ENCODE measurements at regions not wholly inside any gene's neighbourhood (a gene's known extent, or its start where the extent isn't known, plus 50 kb on each side); places are given as distances from the start of the nearest gene placed in this dataset.
"Not testable (repeated sequence)": the region's sequence is repeated elsewhere in the genome, so short reads cannot be mapped to it uniquely, and the experiment has no call there.

DNA sequence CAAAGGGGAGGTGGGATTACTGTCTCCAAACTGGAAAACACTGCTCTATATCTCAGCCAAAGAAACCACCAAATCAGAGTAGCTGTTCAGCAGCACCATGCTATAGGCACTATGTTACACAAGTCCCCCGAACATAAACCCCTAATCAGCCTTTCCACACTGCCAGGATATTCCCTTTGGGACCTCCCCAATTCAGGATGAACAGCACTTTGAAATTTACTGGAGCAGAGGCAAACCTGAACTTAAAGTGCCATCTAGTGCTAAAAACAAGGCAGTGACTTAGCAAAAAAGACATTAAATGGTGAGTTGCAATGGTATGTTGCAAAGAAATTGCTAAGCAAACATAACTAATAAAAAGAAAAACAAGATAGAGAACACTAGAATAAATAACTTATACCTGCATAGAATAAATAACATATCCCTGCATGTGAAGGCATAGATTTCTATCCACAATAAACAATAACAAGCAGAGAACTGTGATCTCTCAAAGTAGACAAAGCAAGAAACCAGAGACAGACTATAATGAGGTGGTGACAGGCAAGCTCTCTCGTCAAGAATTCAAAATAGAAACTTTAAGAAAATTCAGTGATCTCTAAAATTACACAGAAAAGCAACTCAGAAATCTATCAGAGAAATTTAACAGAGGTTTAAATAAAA is 584.4 kb upstream of the ACO1 start:
- peak; percentile 14 to 64 (median 14) for DNase-seq

GRCh38 chr9:31807574-31808256 is 576.7 kb upstream of the ACO1 start:
- peak in 1 of 3 experiments; percentile 4 for DNase-seq

DNA sequence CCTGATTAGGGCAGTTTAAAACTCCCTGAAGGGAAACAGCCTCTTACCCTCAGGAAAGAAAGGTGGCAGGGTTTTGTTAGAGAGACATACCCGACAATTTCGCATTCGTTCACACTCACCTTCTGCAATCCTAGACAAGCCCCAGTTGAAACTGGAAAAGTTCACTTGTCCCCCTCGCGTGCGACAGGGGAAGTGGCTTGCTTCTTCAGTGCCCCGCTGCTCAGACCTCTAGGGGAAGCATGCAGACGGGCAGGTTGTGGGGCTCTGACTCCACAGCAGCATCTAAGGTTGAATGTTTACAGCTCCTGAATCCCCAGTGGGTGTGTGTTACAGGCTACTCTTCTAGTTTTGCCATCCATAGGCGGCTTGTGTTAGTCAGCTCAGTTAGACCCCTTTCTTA is 575.7 kb upstream of the ACO1 start:
- DNase-seq: no peak

GRCh38 chr9:31820426-31820825 is 564.0 kb upstream of the ACO1 start:
- no peak for DNase-seq

DNA sequence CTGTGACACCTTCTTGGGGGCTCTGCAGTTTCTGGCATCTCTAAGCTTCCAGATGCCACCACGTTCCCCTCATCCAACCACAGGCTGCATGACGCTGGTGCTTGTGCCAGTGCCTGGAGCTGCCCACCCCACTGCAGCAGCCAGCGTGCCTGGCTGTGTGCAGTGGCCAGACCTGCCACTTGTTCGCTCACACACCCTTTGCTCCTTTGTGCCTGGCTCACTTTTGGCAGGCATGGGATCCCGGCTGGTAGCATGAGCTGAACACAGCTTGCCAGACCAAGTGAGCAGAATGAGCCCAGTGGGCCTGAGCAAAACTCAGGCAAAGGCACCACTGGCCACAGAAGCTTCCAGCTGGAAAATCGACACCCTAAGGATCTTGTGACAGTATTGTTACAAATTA is 562.9 kb upstream of the ACO1 start:
- no peak for DNase-seq

DNA sequence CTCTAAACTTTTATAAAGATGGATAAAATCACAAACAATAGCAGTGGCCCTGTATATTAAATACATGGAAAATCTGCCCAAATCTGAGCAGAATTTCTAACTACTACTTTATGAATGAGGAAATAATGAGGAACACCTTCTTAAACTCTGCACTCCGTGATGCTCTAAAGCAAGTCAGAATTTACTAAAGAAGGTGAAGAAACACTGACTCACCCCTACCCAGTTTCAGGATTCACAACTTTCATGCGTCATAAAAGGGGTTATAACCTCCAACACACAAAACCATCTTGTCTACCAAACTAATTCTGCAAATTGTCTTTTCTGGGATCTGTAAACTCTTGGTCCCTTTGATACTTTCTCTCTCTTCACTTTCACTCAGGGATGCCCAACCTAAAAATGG is 561.1 kb upstream of the ACO1 start:
- no peak for DNase-seq

- DNase-seq: peak in 1 of 3 experiments; percentile 10
Measured at GRCh38 chr9:31824860-31825259, 559.6 kb upstream of the ACO1 start.

DNA sequence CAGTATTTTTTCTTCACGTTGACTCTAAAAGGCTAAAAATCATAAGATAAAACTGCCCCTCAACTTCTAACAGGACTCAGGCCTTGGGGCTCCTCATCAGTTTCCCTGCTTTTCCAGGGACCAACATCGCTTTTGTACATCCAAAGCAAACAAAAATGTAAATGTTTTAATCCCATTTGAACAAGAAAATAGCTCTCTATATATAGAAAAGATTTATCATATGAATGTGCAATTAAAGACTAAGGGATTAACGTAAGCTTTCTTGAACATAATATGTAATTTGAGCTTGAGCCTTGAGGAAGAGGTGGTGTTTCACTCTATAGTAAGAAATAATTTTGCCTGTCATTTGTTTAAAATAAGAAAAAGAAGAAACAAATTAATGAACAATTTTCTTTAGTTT is 547.2 kb upstream of the ACO1 start:
- DNase-seq: no peak

GRCh38 chr9:31839273-31839672 is 545.2 kb upstream of the ACO1 start:
- peak in 1 of 3 experiments; percentile 34 for DNase-seq

DNA sequence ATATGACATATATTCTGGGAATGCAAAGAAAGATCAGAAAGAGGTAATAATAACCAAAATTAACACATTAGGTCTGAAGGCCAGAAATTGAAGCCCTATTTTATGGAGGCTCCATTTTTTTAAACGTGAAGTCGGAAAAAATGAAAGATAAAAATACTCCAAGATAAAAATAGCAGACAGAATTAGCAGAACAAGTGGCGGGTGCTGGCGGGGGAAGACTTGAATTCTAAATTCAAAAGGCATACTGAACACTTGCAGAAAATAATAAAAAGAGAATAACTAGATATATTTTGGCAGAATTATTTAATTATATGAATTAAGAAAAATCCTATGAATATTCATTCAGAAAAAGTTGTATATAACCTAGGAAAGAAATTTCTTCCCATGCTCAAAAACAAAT is 543.7 kb upstream of the ACO1 start:
- no peak for DNase-seq

DNA sequence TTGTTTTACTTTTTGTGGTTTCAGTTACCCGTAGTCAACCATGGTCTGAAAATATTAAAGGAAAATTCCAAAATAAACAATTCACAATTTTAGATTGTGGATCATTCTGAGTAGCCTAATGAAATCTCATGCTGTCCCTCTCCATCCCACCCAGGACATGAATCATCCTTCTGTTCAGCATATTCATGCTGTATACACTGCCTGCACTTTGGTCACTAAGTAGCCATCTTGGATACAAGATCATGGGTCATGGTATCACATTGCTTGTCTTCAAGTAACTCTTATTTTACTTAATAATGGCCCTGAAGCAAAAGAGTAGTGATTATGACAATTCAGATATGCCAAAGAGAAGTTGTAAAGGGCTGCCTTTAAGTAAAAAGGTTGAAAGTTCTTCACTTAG is 536.5 kb upstream of the ACO1 start:
- DNase-seq: no peak

DNA sequence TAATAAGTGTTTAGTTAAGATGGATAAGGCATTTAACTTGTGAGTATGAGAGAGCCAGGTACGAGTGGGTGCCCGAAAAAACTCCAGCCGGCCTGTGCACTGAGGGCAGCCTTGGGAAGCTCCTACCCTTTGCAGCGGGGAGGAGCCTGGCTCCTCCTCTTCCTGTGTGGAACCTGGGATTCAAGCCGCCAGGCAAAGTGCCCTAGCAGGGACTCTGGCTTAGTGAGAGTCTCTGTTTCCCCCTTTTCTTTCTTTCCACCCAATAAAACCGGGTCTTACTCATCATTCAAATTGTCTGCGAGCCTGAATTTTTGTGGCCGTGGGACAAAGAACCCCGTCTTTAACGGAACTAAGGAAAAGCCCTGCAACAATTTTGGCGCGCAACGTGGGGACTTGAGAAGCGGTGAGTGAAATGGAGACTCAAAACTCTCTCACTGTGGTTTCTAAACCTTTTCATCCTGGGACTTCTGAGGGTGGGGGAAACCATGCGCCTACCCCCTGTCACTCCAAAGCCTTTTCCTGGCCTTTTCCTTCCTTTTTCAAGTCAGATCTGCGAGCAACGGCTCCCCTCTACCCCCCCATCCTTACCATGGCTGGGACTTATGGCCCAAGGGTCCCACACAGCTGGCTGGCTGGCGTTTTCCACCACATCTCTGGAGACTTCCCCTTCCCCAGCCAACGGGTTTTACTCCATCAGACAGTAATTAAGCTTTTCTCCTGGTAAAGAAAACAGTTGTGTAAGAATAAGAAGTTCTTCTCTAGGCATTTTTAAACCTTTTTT is 535.7 kb upstream of the ACO1 start:
- peak in 1 of 3 experiments; percentile 18 for DNase-seq

DNA sequence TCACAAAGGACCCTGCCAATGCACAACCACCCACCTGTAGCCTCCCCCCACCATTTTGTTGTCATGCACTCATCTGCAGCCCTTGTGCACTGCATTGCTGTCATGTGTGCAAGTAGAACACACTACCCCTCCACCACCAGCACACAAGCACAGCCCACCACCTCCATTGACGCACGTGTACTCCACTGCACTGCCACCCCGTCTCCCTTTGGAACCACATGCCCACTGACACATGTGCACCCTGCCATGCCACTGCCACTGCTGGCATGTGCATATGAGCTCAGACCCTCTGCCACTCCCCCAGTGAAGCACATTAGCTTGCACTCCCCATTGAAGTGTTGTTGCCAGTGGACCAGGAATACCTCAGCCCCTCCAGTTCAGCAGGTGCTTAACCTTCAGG is 530.3 kb upstream of the ACO1 start:
- no peak for DNase-seq

DNA sequence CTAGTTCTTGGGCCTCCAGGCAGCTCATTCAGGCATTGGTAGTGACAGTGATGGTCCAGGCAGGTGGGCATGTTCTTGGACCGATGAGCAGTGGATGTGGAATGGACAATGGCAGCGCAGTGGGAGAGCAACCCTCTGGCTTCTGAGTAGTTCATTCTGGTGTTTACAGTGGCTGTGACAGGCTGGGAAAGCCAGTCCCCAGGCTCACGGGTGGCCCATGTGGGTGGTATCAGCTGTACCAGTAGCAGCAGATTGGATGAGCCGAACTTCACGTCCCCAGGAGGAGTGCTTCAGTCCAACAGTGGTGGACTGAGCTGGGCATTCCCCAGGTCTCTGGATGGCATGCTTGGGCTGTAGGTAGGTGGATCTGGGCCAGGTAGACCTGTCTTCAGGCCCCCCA is 515.6 kb upstream of the ACO1 start:
- no peak for DNase-seq

DNA sequence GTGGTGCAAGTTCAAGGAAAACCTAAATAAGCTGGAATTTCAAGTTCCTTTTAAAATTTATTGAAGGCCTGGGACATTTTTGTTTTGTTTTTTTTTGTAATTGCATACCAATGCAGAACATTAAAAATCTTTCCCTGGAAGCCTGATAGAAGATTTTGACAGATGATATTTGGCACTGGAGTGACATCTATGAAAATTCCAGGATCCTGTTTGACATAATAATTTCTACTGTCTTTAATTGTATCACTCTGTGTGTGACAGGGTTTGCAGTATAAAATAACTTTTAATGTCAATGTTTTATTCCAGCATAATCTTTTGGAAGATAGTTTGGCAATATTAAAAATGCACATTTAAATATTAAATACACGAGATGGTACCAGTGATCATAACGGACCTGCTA is 514.2 kb upstream of the ACO1 start:
- DNase-seq: no peak

- DNase-seq: no peak
Measured at GRCh38 chr9:31873722-31874121, 510.7 kb upstream of the ACO1 start.

DNA sequence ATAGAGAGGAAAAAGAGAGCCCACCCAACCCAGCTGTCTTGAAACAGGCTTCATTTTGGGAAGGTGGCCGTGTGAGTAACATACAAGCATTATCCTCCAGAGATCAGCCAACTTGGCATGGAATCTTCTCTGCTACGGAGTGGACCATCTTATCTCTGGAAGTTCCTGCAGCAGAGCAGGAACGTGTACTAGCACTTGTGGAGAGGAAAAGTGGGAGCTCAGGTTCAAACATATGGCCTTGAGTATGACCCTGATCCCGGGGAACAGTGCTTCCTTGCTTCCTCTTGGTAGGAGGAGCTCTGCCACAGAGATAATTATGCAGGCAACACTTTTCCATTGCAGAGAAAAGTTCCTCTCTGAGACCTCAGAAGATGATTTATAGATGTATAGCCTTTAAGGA is 490.4 kb upstream of the ACO1 start:
- no peak for DNase-seq

DNA sequence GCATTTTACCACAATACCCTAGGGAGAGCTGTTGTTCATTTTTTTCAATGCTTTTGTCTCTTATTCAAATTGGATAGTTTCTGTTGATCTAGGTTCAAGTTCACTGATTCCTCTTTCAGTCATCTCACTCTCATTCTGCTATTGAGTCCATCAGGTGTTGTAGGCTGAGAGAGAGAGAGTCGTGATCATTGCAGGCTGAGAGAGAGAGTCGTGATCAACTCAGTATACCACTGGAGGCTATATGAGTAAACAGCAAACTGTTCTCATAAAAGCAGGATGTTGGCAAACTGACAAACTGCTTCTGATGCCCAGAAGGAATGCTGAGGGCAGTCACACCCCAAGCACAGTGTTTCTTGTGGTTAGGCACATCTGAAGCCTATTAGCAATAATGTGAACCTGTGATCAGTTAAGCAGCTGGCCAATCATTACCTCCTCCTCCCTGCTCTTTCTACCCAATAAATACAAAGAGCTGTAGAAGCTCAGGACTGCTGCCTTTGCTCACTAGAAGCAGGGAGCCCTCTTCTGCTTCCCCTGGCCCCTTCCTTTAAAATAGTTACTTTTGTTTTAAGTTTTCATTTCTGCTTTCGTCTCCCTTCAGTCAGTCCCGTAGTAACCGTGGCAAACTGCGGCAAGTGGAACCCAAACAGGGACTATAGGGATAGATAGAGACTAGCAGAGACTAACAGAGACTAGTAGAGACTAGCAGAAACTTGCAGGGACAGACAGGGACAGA is 476.1 kb upstream of the ACO1 start:
- no peak for DNase-seq

DNA sequence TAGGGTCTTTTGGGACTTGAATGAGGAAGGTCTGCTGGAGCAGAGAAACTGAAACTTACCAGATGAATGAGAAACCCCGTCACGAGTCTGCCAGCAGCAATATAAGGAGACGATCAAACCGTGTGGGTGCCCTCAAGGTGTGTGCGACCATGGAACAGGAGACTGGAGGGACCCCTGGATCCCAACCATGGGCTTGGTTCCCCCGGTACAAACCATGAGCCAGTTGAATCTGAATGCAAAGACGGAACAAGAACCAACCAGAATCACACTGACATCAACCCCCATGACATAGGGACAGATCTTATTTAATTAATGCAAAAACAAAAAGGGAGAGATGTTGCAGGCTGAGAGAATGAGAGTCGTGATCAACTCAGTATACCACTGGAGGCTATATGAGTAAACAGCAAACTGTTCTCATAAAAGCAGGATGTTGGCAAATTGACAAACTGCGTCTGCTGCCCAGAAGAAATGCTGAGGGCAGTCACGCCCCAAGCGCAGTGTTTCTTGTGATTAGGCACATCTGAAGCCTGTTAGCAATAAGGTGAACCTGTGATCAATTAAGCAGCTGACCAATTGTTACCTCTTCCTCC is 475.5 kb upstream of the ACO1 start:
- no peak for DNase-seq

GRCh38 chr9:31912636-31913035 is 471.8 kb upstream of the ACO1 start:
- DNase-seq: peak in 1 of 3 experiments; percentile 38

- peak in 1 of 3 experiments; percentile 26 for DNase-seq
Measured at GRCh38 chr9:31916591-31917241, 467.7 kb upstream of the ACO1 start.

- DNase-seq: not testable (repeated sequence)
Measured at GRCh38 chr9:31937737-31938136, 446.7 kb upstream of the ACO1 start.
